ENCODE measurements at regions not wholly inside any gene's neighbourhood (a gene's known extent, or its start where the extent isn't known, plus 50 kb on each side); places are given as distances from the start of the nearest gene placed in this dataset.

DNA sequence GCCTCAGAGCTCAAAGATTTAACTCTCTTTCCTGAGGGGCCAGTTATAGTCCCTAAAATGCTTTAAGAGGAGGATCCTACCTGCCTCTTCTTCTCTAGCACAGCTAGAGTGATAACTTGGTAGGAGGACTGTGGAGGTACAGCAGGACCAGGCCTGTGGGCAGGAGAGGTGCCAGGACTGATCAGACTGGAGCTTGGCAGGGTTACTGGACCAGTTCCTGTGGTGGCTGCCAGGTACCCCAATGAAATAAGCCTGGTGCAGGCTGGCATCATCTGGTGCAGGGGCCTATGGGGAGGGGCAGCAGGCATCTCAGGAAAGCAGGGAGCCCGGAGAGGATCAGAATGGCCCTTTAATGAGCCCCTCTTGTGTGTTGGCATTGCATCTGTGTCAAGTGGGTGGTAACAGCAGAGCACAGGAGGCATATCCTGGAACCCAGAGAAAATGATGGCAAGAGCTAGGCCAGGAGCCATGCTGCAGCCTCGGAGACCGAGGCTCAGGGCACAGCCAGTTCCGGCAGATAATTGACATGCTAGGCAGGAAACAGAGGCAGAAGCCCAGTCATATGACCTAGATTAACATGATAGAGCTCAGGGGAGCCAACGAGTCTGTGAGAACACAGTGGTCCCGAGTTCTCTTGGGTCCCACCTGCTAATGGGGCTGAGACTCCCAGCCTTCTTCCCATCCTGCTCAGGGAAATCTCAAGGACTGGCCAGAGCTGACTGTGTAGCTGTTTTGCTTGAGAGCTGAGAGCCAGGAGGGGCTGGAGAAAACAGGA, 187.5 kb upstream of the ZBED5 start:
- Histone ChIP-seq H3K27me3 (ENCODE audit: insufficient read depth, low read length) (no peaks in the 10 kb centered on the region), H3K9ac (ENCODE audit: low read length) (no peak overlapping the region), H3K27ac (ENCODE audit: low read depth, low read length) (no peak overlapping the region), H3K4me2 (ENCODE audit: low read length) (no peak overlapping the region), H3K4me3 (replicated peaks in 1 of 2; ENCODE audit: low read depth in 1 of 2, low read length in 2 of 2) (no peak overlapping the region), H3K9me2 (ENCODE audit: insufficient read depth) (no peaks in the 10 kb centered on the region), H3K79me2 (ENCODE audit: insufficient read depth, low read length) (no peaks in the 10 kb centered on the region), H2AFZ (ENCODE audit: low read depth, low read length, poor library complexity, severe bottlenecking) (no peak overlapping the region), H3K36me3 (ENCODE audit: control insufficient read depth in 1 of 2, insufficient read depth in 2 of 2, low read length in 2 of 2) (no peaks in the 10 kb centered on the region), H4K20me1 (ENCODE audit: insufficient read depth) (no peaks in the 10 kb centered on the region), H3K9me3 (ENCODE audit: control insufficient read depth in 1 of 2, insufficient read depth in 1 of 2, low read depth in 1 of 2, low read length in 2 of 2) (no peaks in the 10 kb centered on the region), H3K4me1 (ENCODE audit: control insufficient read depth in 1 of 2, insufficient read depth in 2 of 2, low read length in 2 of 2) (no peaks in the 10 kb centered on the region)
- DNase-seq (ENCODE audit: low read depth, low spot score) (no peak), ATAC-seq (no peak)
- ChIA-PET RAD21 (ENCODE audit: low non-redundant PET in 1 of 2, low total read pairs in 2 of 2, uncharacterized antibody in 2 of 2, unreplicated experiment in 2 of 2) (no interaction called here), POLR2A (no interaction called here), CTCF (no interaction called here)
- intact Hi-C loops (cut with micrococcal nuclease), result no loop called here
- TF ChIP-seq POLR2A (IDR thresholded peaks at IDR 0.05; ENCODE audit: borderline replicate concordance, extremely low read depth, insufficient read depth, insufficient read length) (no peak), ZNF274 (IDR thresholded peaks at IDR 0.05; ENCODE audit: low read depth, low read length) (no peak), YY1 (IDR thresholded peaks at IDR 0.05; ENCODE audit: extremely low read depth, insufficient replicate concordance, low read depth, low read length) (no peak), JUND (IDR thresholded peaks at IDR 0.05) (no peak), TCF7L2 (IDR thresholded peaks at IDR 0.05; ENCODE audit: borderline replicate concordance, extremely low read depth, insufficient read depth, insufficient read length) (no peak), POLR2AphosphoS5 (IDR thresholded peaks at IDR 0.05; ENCODE audit: low read depth, low read length) (no peak), ZFX (IDR thresholded peaks at IDR 0.05) (no peak), EGR1 (IDR thresholded peaks at IDR 0.05; ENCODE audit: low read depth) (no peak), SIN3A (IDR thresholded peaks at IDR 0.05; ENCODE audit: low read depth) (no peak), CEBPB (IDR thresholded peaks at IDR 0.05; ENCODE audit: low read depth) (no peak), FOSL1 (IDR thresholded peaks at IDR 0.05; ENCODE audit: low read depth) (no peak), SRF (IDR thresholded peaks at IDR 0.05; ENCODE audit: low read depth) (no peak), CBX3 (IDR thresholded peaks at IDR 0.05; ENCODE audit: low read depth) (no peak)
- TF ChIP-seq, protein P1, sequence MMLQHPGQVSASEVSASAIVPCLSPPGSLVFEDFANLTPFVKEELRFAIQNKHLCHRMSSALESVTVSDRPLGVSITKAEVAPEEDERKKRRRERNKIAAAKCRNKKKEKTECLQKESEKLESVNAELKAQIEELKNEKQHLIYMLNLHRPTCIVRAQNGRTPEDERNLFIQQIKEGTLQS (IDR thresholded peaks at IDR 0.05), result no peak
- TF ChIP-seq, protein P2, sequence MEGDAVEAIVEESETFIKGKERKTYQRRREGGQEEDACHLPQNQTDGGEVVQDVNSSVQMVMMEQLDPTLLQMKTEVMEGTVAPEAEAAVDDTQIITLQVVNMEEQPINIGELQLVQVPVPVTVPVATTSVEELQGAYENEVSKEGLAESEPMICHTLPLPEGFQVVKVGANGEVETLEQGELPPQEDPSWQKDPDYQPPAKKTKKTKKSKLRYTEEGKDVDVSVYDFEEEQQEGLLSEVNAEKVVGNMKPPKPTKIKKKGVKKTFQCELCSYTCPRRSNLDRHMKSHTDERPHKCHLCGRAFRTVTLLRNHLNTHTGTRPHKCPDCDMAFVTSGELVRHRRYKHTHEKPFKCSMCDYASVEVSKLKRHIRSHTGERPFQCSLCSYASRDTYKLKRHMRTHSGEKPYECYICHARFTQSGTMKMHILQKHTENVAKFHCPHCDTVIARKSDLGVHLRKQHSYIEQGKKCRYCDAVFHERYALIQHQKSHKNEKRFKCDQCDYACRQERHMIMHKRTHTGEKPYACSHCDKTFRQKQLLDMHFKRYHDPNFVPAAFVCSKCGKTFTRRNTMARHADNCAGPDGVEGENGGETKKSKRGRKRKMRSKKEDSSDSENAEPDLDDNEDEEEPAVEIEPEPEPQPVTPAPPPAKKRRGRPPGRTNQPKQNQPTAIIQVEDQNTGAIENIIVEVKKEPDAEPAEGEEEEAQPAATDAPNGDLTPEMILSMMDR (IDR thresholded peaks at IDR 0.05 in 2 of 3, conservative IDR thresholded peaks at IDR 0.05 in 1 of 3; ENCODE audit: borderline replicate concordance in 1 of 3, insufficient read depth in 1 of 3, low read depth in 2 of 3, low read length in 2 of 3), result no peak
- TF ChIP-seq, protein P3, sequence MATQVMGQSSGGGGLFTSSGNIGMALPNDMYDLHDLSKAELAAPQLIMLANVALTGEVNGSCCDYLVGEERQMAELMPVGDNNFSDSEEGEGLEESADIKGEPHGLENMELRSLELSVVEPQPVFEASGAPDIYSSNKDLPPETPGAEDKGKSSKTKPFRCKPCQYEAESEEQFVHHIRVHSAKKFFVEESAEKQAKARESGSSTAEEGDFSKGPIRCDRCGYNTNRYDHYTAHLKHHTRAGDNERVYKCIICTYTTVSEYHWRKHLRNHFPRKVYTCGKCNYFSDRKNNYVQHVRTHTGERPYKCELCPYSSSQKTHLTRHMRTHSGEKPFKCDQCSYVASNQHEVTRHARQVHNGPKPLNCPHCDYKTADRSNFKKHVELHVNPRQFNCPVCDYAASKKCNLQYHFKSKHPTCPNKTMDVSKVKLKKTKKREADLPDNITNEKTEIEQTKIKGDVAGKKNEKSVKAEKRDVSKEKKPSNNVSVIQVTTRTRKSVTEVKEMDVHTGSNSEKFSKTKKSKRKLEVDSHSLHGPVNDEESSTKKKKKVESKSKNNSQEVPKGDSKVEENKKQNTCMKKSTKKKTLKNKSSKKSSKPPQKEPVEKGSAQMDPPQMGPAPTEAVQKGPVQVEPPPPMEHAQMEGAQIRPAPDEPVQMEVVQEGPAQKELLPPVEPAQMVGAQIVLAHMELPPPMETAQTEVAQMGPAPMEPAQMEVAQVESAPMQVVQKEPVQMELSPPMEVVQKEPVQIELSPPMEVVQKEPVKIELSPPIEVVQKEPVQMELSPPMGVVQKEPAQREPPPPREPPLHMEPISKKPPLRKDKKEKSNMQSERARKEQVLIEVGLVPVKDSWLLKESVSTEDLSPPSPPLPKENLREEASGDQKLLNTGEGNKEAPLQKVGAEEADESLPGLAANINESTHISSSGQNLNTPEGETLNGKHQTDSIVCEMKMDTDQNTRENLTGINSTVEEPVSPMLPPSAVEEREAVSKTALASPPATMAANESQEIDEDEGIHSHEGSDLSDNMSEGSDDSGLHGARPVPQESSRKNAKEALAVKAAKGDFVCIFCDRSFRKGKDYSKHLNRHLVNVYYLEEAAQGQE (IDR thresholded peaks at IDR 0.05; ENCODE audit: low read depth), result no peak
- no TSS peak for BruUV-seq (replicated peaks)

Data from HCT116 (cell line).